HG03103 (cell line): ENCODE measurements at regions not wholly inside any gene's neighbourhood (a gene's known extent, or its start where the extent isn't known, plus 50 kb on each side); places are given as distances from the start of the nearest gene placed in this dataset.

Experiments
- ATAC-seq: cut with Tn5 transposase; IDR thresholded peaks from one replicate; pipeline ENCODE4 v1.9.1; 2021; ENCODE audit warnings: low read depth; ENCODE audit not compliant: unreplicated experiment

DNA sequence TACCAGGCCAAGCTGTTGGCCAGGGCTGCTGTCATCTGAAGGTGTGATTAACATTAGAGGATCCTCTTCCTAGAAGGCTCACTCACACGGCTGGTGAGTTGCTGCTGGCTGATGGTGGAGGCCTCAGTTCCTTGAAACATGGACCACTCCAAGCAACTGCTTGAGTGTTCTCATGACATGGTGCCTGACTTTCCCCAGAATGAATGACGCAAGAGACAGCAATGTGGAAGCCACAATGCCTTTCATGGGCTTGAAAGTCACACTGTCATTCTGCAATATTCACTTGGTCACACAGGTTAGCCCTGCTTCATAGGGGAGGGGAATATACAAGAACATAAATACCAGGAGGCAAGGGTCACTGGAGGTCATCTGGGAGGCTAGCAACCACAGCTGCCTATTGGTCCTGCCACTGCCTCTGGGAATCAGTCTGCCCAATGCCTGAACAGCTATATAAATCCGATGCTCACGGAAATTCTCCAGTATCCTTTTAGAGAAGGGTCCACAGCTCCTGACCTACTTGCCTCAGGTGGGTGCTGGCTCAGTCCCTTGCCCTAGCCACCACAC is 97.1 kb upstream of the MAML3 start:
- ATAC-seq = no peak

GRCh38 chr4:140249351-140249750 is 95.4 kb upstream of the MAML3 start:
- no peak for ATAC-seq

DNA sequence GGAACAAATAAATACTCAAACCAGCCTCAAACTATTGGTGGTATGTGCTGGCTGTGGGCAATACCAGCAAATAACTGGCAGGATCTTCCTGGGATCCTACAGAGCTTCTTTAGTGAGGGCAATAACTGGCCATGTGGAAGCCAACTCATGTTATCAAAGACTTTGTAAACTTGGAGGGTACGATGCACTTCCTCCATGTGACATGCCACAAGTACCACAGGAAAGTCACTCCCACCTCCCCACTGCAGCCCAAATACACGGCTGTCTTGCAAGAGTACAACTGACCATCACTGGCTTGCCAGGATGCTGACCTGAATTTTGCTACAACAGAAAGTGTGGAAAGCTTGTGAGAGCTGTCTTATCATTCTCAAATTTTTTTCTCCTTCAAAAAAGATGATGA is 93.3 kb upstream of the MAML3 start:
- no peak for ATAC-seq

GRCh38 chr4:140246216-140246615 is 92.2 kb upstream of the MAML3 start:
- ATAC-seq = no peak

DNA sequence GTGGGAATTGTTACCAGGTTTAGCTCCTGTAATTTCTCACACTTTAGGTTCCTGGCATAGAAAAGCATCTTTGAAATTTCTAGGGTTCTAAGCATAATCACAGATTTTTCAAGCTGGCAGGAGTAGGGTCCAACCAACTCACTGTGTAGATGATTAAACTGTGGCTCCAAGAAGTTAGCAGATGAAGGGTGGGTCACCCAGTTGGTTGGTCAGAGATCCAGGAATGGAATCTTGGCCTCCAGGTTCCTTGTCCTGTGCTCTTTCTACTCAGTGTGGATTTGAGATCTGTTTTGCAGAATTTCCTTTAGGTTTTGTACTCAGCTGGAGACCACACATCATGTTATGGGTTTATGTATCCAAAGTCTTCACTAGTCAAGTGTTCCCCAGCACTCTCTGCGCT is 90.3 kb upstream of the MAML3 start:
- ATAC-seq = no peak

GRCh38 chr4:140243278-140243753 is 89.3 kb upstream of the MAML3 start:
- ATAC-seq = peak; percentile 39

DNA sequence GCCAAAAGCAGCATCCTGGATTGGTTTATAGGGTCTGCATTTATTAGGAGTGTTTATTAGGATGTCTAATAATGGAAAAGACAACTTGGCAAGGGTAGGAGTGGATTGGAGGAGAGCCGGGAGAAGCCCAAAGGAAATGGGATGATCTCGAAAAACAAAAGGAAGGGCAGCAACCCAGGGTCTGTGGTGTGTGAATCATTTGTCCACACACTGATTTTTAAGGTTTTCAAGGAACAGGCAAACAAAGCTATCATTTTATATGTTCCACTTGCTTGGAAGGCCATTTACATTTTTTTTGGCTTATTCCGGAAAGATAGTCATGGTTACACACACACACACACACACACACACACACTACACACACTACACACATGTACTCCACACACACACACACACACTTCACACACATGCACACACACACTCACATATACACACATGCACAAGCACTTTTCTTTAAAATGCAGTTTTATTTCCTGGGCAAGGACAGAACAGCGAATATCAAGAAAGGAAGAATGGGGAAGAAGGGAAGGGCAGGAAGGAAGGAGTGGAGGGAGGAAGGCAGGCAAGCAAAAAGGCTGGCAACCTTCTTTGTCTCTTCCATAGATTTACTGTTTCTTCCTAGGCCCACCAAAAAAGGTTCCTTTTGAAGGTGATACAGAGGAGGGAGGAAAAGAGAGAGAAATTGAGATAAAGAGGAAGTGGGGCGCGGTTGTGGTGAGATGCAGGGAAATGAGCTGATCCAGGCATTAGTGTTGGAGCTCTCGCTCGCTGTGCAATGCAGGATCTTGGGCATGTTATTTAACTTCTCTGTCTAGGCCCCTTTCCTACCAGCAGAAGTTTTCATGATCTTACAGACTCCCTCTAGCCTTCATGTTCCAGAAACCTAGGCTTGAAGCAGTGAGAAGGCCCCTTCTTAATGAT is 88.6 kb upstream of the MAML3 start:
- ATAC-seq = peak; percentile 58

GRCh38 chr4:140240237-140240636 is 86.3 kb upstream of the MAML3 start:
- ATAC-seq = no peak

GRCh38 chr4:140239311-140239710 is 85.3 kb upstream of the MAML3 start:
- ATAC-seq = no peak

DNA sequence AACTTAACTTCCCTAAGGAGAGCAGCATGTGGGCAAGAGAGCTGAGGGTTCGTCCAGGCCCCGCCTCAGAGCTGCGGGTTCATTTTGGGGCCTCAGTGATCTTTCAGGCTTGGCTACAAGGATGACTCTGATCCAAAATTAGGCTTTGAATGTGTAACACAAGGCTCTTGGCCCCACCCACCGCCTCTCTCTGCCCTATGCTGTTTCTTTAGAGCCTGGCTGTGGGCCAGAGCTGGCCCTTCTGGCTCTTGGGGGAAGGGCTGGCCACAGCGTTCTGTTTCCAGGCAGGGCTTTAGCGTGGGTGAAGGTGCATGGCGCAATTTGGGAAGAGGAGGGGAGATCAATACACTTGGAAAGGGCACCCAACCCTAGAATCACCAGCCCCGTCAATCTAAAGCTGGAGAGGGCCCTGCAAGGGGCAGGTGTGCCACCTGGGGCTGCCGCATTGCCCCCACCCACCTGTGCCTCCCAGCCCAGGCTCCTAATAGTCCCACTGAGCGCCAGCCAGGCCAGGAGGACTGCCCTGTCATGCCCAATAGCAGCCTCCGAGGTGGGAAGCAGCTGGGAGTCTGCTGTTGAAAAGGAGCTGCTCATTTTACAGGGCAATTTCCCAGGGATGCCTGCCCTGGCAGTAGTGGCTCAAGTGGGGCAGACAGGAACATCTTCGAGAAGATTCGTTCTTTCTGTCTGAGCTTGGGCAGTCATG is 84.5 kb upstream of the MAML3 start:
- ATAC-seq = no peak

GRCh38 chr4:140237616-140238350 is 83.8 kb upstream of the MAML3 start:
- ATAC-seq = no peak

- no peak for ATAC-seq
Measured at GRCh38 chr4:140236654-140237169, 82.7 kb upstream of the MAML3 start.

DNA sequence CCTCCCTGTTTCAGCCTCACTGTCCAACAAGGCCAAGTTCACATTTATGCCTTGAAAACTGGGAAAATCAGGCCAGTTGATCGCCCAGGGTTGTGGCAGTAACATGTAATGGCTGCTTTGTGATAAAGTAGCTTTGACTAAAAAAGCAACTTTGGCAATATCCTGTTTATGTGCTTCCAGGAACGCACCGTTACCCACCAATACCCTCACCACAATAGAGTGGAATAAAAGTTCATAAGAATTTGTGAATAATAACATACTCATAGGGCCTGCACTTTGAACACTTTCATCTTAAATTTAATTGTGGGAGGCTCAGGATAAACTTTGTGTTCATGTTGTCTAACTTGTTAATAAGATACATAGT is 80.7 kb upstream of the MAML3 start:
- no peak for ATAC-seq

DNA sequence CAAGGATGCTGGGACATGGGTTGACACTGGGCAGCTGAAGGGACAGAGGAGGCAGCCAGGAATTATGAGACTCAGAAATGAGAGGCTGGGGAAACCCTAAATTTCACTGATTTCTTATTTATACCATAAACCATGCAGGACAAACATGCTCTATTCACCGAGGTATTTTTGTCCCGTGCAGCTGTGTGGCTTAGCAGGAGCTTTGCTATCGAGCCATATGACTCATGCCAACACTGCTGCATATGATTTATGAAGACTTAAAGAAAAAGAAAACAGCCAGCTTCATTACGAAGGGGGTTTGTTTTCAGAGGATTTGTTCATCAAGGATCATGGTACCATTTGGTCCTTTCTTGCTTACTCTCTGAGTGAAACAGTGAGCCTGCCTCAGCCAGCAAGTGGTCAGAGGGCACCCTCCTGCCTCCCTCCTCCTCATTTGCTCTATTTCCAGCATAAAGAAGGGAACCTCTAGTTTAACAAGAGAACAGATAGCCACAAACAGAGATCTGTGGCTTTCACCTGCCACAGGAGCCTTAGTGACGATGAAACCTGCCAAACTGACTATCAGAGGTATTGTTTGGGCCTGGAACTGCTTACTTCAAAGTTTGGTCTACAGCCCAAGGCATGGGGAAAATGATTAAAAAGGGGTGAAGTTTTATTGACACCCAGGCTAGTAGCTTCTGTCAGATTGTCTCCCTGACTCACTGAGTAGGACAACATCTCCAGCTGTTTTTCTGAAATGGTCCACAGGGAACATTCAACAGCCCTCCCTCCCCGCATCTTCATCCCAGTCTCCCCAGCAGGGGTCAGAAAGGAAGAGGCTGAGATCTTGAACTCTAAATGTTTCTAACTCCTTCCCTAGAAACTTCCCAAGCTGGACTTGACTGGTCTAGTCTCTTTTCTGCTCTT is 80.1 kb upstream of the MAML3 start:
- no peak for ATAC-seq

DNA sequence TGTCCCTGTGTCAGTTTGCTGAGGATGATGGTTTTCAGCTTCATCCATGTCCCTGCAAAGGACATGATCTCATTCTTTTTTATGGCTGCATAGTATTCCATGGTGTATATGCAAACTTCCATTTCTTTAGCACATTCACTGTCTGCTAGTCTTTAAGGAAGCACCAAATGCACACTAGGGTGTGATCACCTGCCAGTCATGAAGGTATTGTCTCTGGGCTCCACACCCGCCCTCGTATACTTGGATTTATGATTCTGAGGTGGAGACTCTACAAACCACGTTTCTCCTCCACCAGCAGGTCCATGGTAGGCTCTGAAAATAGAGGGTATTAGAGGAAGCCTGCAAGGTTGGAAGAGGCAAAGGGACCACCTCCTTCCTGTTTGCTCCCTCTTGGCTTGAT is 75.9 kb upstream of the MAML3 start:
- no peak for ATAC-seq

DNA sequence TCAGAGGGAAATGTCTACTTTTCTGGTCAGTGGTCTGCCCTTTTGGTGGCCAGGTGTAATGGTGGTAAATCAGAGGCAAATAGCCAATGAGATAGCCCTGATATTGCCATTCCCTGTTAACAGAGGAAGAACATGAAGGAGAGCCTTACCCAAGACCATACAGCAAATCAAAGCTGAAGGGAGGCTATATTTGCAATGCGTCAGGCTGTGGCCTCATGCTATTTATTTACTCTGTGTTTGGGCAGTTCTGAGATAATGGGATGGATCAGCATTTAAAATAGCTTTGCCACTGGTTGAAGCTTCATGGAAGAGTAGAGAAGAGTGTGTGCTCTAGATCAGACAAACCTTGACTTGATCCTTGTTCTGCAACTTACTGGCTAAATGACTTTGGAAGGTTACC is 73.3 kb upstream of the MAML3 start:
- no peak for ATAC-seq

- ATAC-seq = no peak
Measured at GRCh38 chr4:140223056-140223810, 69.2 kb upstream of the MAML3 start.

DNA sequence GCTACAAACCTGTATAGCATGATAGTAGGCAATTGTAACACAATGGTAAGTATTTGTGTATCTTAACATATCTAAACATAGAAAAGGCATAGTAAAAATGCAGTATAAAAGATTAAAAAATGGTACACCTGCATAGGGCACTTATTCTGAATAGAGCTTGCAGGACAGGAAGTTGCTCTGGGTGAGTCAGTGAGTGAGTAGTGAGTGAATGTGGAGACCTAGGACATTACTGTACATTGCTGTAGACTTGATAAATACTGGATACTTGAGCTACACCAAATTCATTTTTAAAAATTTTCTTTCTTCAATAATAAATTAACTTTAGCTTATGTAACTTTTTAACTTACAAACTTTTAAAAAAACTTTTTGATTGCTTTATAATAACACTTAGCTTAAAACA is 68.2 kb upstream of the MAML3 start:
- no peak for ATAC-seq

DNA sequence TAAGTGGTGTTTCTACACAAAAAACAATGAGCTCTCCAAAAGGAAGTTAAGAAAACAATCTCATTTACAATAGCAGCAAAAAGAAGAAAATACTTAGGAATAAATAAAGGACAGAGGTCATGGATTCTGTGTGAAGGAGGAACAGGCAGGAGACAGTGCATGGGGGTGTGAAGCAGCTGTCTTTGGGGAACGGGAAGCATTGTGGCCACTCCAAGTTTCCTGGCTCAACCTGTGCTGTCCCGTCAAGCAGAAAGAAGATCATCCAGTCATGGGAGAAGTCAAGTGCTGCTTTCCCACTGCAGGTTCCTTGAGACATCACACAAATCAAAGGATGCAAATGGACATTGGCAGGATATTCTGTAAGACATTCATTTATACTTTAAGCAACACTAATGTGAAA is 66.1 kb upstream of the MAML3 start:
- no peak for ATAC-seq
